ENCODE measurements at regions not wholly inside any gene's neighbourhood (a gene's known extent, or its start where the extent isn't known, plus 50 kb on each side); places are given as distances from the start of the nearest gene placed in this dataset.

DNA sequence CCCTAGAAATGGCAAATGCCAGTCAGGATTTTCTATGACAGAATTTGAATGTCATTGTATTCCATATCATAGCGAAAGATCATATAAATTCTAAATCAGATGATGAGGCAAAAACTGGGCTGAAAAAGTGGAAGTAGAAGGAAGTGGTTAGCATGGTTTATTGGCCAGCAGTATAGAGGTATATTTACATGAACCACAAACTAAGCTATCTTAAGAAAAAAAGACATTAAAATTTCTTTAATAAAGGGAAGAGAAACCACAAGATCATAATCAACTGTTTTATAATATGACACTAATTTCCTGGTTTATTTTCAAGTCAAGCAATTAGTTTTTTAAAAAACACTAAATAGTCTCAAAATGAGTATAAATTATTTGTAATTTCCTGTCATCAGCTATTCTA is 123.2 kb upstream of the LRP1B start:
- Mint-ChIP-seq H3K27me3 (ENCODE audit: low read depth in 3 of 3) (peaks cover 0 to 4% (median 0%) of the 10 kb centered on the region in 3 donors), H3K36me3 (no peaks in the 10 kb centered on the region), H3K4me1 (no peaks in the 10 kb centered on the region), H3K4me3 (no peak overlapping the region), H3K9me3 (peaks cover 0 to 5% (median 0%) of the 10 kb centered on the region in 7 donors), H3K27ac (no peak overlapping the region)
- no peak overlapping the region for H3K4me3 ChIP-seq (replicated peaks in 1 of 3; ENCODE audit: low read depth in 2 of 3, low read length in 3 of 3)
- no peaks in the 10 kb centered on the region for H4K20me1 ChIP-seq (ENCODE audit: insufficient read depth, low read length)
- no CpG with 5 or more reads among the region's 1 CpG for WGBS (ENCODE audit: insufficient coverage)
- no peak overlapping the region for H2AFZ ChIP-seq (ENCODE audit: insufficient read depth, low read depth, low read length, poor library complexity, severe bottlenecking)
- H3K9ac ChIP-seq (ENCODE audit: insufficient read depth, low read length, poor library complexity, severe bottlenecking): no peak overlapping the region
- TF ChIP-seq, protein P1, sequence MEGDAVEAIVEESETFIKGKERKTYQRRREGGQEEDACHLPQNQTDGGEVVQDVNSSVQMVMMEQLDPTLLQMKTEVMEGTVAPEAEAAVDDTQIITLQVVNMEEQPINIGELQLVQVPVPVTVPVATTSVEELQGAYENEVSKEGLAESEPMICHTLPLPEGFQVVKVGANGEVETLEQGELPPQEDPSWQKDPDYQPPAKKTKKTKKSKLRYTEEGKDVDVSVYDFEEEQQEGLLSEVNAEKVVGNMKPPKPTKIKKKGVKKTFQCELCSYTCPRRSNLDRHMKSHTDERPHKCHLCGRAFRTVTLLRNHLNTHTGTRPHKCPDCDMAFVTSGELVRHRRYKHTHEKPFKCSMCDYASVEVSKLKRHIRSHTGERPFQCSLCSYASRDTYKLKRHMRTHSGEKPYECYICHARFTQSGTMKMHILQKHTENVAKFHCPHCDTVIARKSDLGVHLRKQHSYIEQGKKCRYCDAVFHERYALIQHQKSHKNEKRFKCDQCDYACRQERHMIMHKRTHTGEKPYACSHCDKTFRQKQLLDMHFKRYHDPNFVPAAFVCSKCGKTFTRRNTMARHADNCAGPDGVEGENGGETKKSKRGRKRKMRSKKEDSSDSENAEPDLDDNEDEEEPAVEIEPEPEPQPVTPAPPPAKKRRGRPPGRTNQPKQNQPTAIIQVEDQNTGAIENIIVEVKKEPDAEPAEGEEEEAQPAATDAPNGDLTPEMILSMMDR (IDR thresholded peaks at IDR 0.05): no peak
- no peaks in the 10 kb centered on the region for H3K27me3 ChIP-seq (ENCODE audit: control insufficient read depth in 2 of 2, insufficient read depth in 2 of 2, low read length in 2 of 2)
- no peak overlapping the region for H3K27ac ChIP-seq (ENCODE audit: low read depth in 1 of 2, low read length in 2 of 2)
- intact Hi-C loops (cut with micrococcal nuclease): no loop called here
- H3K4me2 ChIP-seq (replicated peaks; ENCODE audit: extremely low read depth, low read length, poor library complexity, severe bottlenecking): no peak overlapping the region
- H3K36me3 ChIP-seq (replicated peaks in 1 of 2; ENCODE audit: control insufficient read depth in 1 of 2, insufficient read depth in 2 of 2, low read length in 2 of 2): no peaks in the 10 kb centered on the region
- DNase-seq: no peak
- H3K4me1 ChIP-seq (ENCODE audit: control insufficient read depth in 1 of 2, insufficient read depth in 2 of 2, low read length in 2 of 2): no peaks in the 10 kb centered on the region
- no peaks in the 10 kb centered on the region for H3K79me2 ChIP-seq (ENCODE audit: insufficient read depth, low read length)
- H3K9me3 ChIP-seq (replicated peaks in 1 of 2; ENCODE audit: control insufficient read depth in 1 of 2, insufficient read depth in 1 of 2, low read length in 2 of 2): no peaks in the 10 kb centered on the region

DNA sequence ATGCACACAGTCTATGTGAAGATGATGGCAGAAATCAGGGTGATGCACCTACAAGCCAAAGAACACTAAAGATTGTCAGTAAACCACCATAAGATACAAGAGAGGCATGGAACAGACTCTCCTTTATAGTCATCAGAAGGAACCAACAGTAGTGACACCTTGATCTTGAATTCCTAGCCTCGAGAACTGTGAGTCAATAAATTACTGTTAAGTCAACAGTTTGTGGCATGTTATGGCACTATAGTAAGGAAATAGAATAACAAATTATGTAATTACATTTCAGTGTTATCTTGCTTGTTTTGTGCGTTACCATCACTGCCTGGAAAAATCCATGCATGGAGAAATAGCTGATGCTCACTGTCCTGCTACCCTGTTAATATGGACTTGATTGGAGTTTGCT is 110.2 kb upstream of the LRP1B start:
- no peak overlapping the region for H3K27ac Mint-ChIP-seq
- H3K36me3 Mint-ChIP-seq: no peaks in the 10 kb centered on the region
- WGBS (ENCODE audit: insufficient coverage): no CpG with 5 or more reads among the region's 2 CpGs

More for the DNA sequence above, 110.2 kb upstream of the LRP1B start:
- Histone ChIP-seq H3K9me3 (replicated peaks in 1 of 2; ENCODE audit: control insufficient read depth in 1 of 2, insufficient read depth in 1 of 2, low read length in 2 of 2) (no peaks in the 10 kb centered on the region), H4K20me1 (ENCODE audit: insufficient read depth, low read length) (no peaks in the 10 kb centered on the region), H3K27me3 (ENCODE audit: control insufficient read depth in 2 of 2, insufficient read depth in 2 of 2, low read length in 2 of 2) (no peaks in the 10 kb centered on the region), H3K4me1 (ENCODE audit: control insufficient read depth in 1 of 2, insufficient read depth in 2 of 2, low read length in 2 of 2) (no peaks in the 10 kb centered on the region), H3K4me3 (replicated peaks in 1 of 3; ENCODE audit: low read depth in 2 of 3, low read length in 3 of 3) (no peak overlapping the region), H3K36me3 (replicated peaks in 1 of 2; ENCODE audit: control insufficient read depth in 1 of 2, insufficient read depth in 2 of 2, low read length in 2 of 2) (no peaks in the 10 kb centered on the region), H3K79me2 (ENCODE audit: insufficient read depth, low read length) (no peaks in the 10 kb centered on the region), H3K27ac (ENCODE audit: low read depth in 1 of 2, low read length in 2 of 2) (no peak overlapping the region), H3K4me2 (replicated peaks; ENCODE audit: extremely low read depth, low read length, poor library complexity, severe bottlenecking) (no peak overlapping the region), H2AFZ (ENCODE audit: insufficient read depth, low read depth, low read length, poor library complexity, severe bottlenecking) (no peak overlapping the region), H3K9ac (ENCODE audit: insufficient read depth, low read length, poor library complexity, severe bottlenecking) (no peak overlapping the region)
- Mint-ChIP-seq H3K9me3 (peaks cover 0 to 4% (median 1%) of the 10 kb centered on the region in 7 donors), H3K27me3 (ENCODE audit: low read depth in 3 of 3) (peaks cover 0 to 2% (median 0%) of the 10 kb centered on the region in 3 donors), H3K4me3 (no peak overlapping the region), H3K4me1 (no peaks in the 10 kb centered on the region)
- TF ChIP-seq, protein P1 (IDR thresholded peaks at IDR 0.05): no peak
- intact Hi-C loops (cut with micrococcal nuclease): no loop called here
- no peak for DNase-seq
